H1 (cell line): ENCODE measurements at regions not wholly inside any gene's neighbourhood (a gene's known extent, or its start where the extent isn't known, plus 50 kb on each side); places are given as distances from the start of the nearest gene placed in this dataset.

ENCODE experiments used
- CTCF ChIA-PET: fragments of 300-600 bp; sonication (Branson Sonifier 250); formaldehyde crosslinking; loops from one replicate; lab custom pipeline; 2021; ENCODE audit not compliant: partially characterized antibody; lab: Charles Lee
- POLR2A ChIA-PET: fragments of 300-600 bp; sonication (Branson Sonifier 250); formaldehyde crosslinking; loops from one replicate; lab custom pipeline; 2021; ENCODE audit warnings: inconsistent platforms; ENCODE audit not compliant: partially characterized antibody; lab: Charles Lee
- DNase-seq, 2 experiments: peaks; one replicate each; pipeline versions ENCODE4 v3.0.0 to v3.0.0-alpha.2; 2010 to 2022; ENCODE audit warnings: low spot score in 2 of 2, low read depth in 1 of 2, mixed read lengths in 1 of 2
- FAIRE-seq: peaks from 2 replicates; lab custom pipeline; 2011; peaks lifted over from hg19 to GRCh38; lab: Jason Lieb, UNC
- H2AFZ ChIP-seq: 2 replicates; pipeline ENCODE4 v1.8.1; 2012; ENCODE audit warnings: low read length, inconsistent platforms
- H2AK5ac ChIP-seq: 2 replicates; pipeline ENCODE4 v1.6.1; 2013; ENCODE audit warnings: low read depth, low read length
- H2BK120ac ChIP-seq: replicated peaks from 2 replicates; pipeline ENCODE3; 2013; ENCODE audit warnings: low read depth, low read length, inconsistent platforms
- H2BK12ac ChIP-seq: 2 replicates; pipeline ENCODE4 v1.6.1; 2013; ENCODE audit warnings: low read depth, low read length
- H2BK15ac ChIP-seq: 2 replicates; pipeline ENCODE4 v1.6.1; 2013; ENCODE audit warnings: low read length
- H2BK20ac ChIP-seq: 2 replicates; pipeline ENCODE4 v1.6.1; 2013; ENCODE audit warnings: low read length
- H2BK5ac ChIP-seq: 2 replicates; pipeline ENCODE4 v1.6.1; 2013; ENCODE audit warnings: low read depth, low read length
- H3K14ac ChIP-seq: 2 replicates; pipeline ENCODE4 v1.6.1; 2013; ENCODE audit warnings: inconsistent platforms; ENCODE audit not compliant: insufficient read length
- H3K18ac ChIP-seq: 2 replicates; pipeline ENCODE4 v1.6.1; 2013; ENCODE audit warnings: low read length; ENCODE audit errors: extremely low read depth
- H3K23ac ChIP-seq: 2 replicates; pipeline ENCODE4 v1.6.1; 2013; ENCODE audit warnings: inconsistent platforms; ENCODE audit not compliant: insufficient read length
- H3K23me2 ChIP-seq: 2 replicates; pipeline ENCODE4 v1.6.1; 2013; ENCODE audit warnings: low read depth, low read length
- H3K27ac ChIP-seq: 2 replicates; pipeline ENCODE4 v1.6.1; 2011; ENCODE audit warnings: low read depth, low read length, inconsistent platforms
- H3K27me3 ChIP-seq, 4 experiments: replicated peaks in 1 of 4; 1 replicate in 1 of 4; 2 replicates in 3 of 4; pipeline versions ENCODE4 v1.6.1 to v1.8.1; 2011 to 2013; ENCODE audit warnings: low read length in 3 of 4, mild to moderate bottlenecking in 3 of 4, inconsistent platforms in 2 of 4, mixed read lengths in 2 of 4, moderate library complexity in 1 of 4; ENCODE audit not compliant: control insufficient read depth in 3 of 4, insufficient read depth in 3 of 4; ENCODE audit errors: extremely low read depth in 1 of 4
- H3K36me3 ChIP-seq, 4 experiments: 2 replicates each; pipeline versions ENCODE4 v1.6.1 to v1.8.1; 2011 to 2013; ENCODE audit warnings: mild to moderate bottlenecking in 4 of 4, low read length in 3 of 4, moderate library complexity in 2 of 4, control low read depth in 1 of 4, inconsistent platforms in 1 of 4; ENCODE audit not compliant: insufficient read depth in 4 of 4, control insufficient read depth in 2 of 4
- H3K4ac ChIP-seq: replicated peaks from 2 replicates; pipeline ENCODE3; 2013; ENCODE audit warnings: low read length, low read depth, mixed read lengths, inconsistent platforms; ENCODE audit not compliant: insufficient read length
- H3K4me1 ChIP-seq, 4 experiments: replicated peaks in 1 of 4; 1 replicate in 1 of 4; 2 replicates in 3 of 4; pipeline versions ENCODE4 v1.6.1 to v1.8.1; 2011 to 2013; ENCODE audit warnings: low read length in 3 of 4, inconsistent platforms in 2 of 4, mixed read lengths in 1 of 4; ENCODE audit not compliant: insufficient read depth in 4 of 4, control insufficient read depth in 3 of 4
- H3K4me2 ChIP-seq, 2 experiments: 2 replicates each; pipeline versions ENCODE4 v1.6.1 to v1.8.1; 2011 to 2013; ENCODE audit warnings: low read depth in 2 of 2, low read length in 2 of 2, control low read depth in 1 of 2, inconsistent platforms in 1 of 2, mild to moderate bottlenecking in 1 of 2; ENCODE audit not compliant: insufficient read depth in 1 of 2
- H3K4me3 ChIP-seq, 4 experiments: fragments of 200-600, 300-600 bp in 1 of 4; sonication (generic), shearing (Covaris generic), sonication (Bioruptor Twin) in 1 of 4; 2 replicates each; pipeline versions ENCODE4 v1.5.1 to v1.8.1; 2011 to 2016; ENCODE audit warnings: low read length in 4 of 4, low read depth in 3 of 4, control low read depth in 2 of 4, inconsistent platforms in 2 of 4, mild to moderate bottlenecking in 2 of 4, mixed read lengths in 1 of 4, moderate library complexity in 1 of 4; ENCODE audit not compliant: insufficient read depth in 2 of 4; ENCODE audit errors: extremely low read depth in 1 of 4
- H3K56ac ChIP-seq: replicated peaks from 2 replicates; pipeline ENCODE3; 2013; ENCODE audit warnings: low read depth, mild to moderate bottlenecking, mixed read lengths, low read length, inconsistent platforms; ENCODE audit not compliant: insufficient read length
- H3K79me1 ChIP-seq: 2 replicates; pipeline ENCODE4 v1.6.1; 2013; ENCODE audit warnings: low read depth, low read length, control low read depth
- H3K79me2 ChIP-seq, 2 experiments: 2 replicates each; pipeline versions ENCODE4 v1.6.1 to v1.8.1; 2012 to 2013; ENCODE audit warnings: low read length in 2 of 2, mild to moderate bottlenecking in 2 of 2, inconsistent platforms in 1 of 2; ENCODE audit not compliant: insufficient read depth in 2 of 2, control insufficient read depth in 1 of 2
- H3K9ac ChIP-seq, 4 experiments: replicated peaks in 1 of 4; 1 replicate in 1 of 4; 2 replicates in 3 of 4; pipeline versions ENCODE4 v1.6.1 to v1.8.1; 2011 to 2013; ENCODE audit warnings: low read depth in 3 of 4, low read length in 3 of 4, control low read depth in 2 of 4, mild to moderate bottlenecking in 2 of 4, moderate library complexity in 2 of 4, inconsistent platforms in 1 of 4; ENCODE audit errors: extremely low read depth in 1 of 4
- H3K9me3 ChIP-seq, 2 experiments: 2 replicates each; pipeline versions ENCODE4 v1.6.1 to v1.8.1; 2012 to 2013; ENCODE audit warnings: mild to moderate bottlenecking in 2 of 2, moderate library complexity in 2 of 2, control low read depth in 1 of 2, inconsistent platforms in 1 of 2, low read depth in 1 of 2, low read length in 1 of 2, mixed read lengths in 1 of 2; ENCODE audit not compliant: insufficient read depth in 2 of 2
- H4K20me1 ChIP-seq, 2 experiments: replicated peaks in 1 of 2; 2 replicates each; pipeline versions ENCODE3 to v1.8.1; 2011 to 2013; ENCODE audit warnings: inconsistent platforms in 2 of 2, low read length in 2 of 2, mild to moderate bottlenecking in 1 of 2; ENCODE audit not compliant: insufficient read depth in 2 of 2, control insufficient read depth in 1 of 2
- H4K5ac ChIP-seq: 2 replicates; pipeline ENCODE4 v1.6.1; 2013; ENCODE audit warnings: low read length, low read depth, mixed read lengths, inconsistent platforms; ENCODE audit not compliant: insufficient read length
- H4K8ac ChIP-seq: 2 replicates; pipeline ENCODE4 v1.8.0; 2013; ENCODE audit warnings: mild to moderate bottlenecking, moderate library complexity, low read length, inconsistent platforms; ENCODE audit not compliant: insufficient read depth; ENCODE audit errors: extremely low read depth
- H4K91ac ChIP-seq: replicated peaks from 2 replicates; pipeline ENCODE3; 2013; ENCODE audit warnings: low read length, mixed read lengths, inconsistent platforms; ENCODE audit not compliant: insufficient read length
- CHD1 ChIP-seq: IDR thresholded peaks from 2 replicates; pipeline ENCODE4 v1.6.1; 2012; ENCODE audit warnings: low read depth, low read length, improper control_type of control experiment
- KDM4A ChIP-seq: IDR thresholded peaks from one replicate; pipeline ENCODE4 v1.7.1; 2012; ENCODE audit warnings: low read depth, mild to moderate bottlenecking, moderate library complexity, low read length, inconsistent platforms; ENCODE audit not compliant: severe bottlenecking
- NRF1 ChIP-seq: IDR thresholded peaks from 2 replicates; pipeline ENCODE4 v1.6.1; 2011; ENCODE audit warnings: mild to moderate bottlenecking, low read depth, low read length, improper control_type of control experiment
- SIN3A ChIP-seq, 2 experiments: IDR thresholded peaks in 1 of 2; conservative IDR thresholded peaks in 1 of 2; 2 replicates each; pipeline ENCODE4 v1.6.1; 2011 to 2012; ENCODE audit warnings: low read length in 2 of 2, improper control_type of control experiment in 1 of 2, low read depth in 1 of 2, mild to moderate bottlenecking in 1 of 2
- WGBS, 2 experiments: shearing (Covaris generic) in 1 of 2; methylation state at CpG; one replicate each; pipeline versions ENCODE4 v1.1.6 to v1.1.7; 2013 to 2015; ENCODE audit warnings: low lambda C conversion rate in 2 of 2, mixed read lengths in 2 of 2, inconsistent platforms in 1 of 2, low coverage in 1 of 2, missing lambda C conversion rate in 1 of 2; ENCODE audit not compliant: insufficient replicate concordance in 2 of 2, insufficient coverage in 1 of 2, insufficient read length in 1 of 2; ENCODE audit errors: extremely low coverage in 1 of 2, missing lambda C conversion rate in 1 of 2; 5-methylcytosine and 5-hydroxymethylcytosine counted together
- TF ChIP-seq, protein P1 (sequence below): IDR thresholded peaks from 2 replicates; pipeline ENCODE4 v1.6.1; 2012; ENCODE audit warnings: inconsistent platforms
- TF ChIP-seq, protein P2 (sequence below): IDR thresholded peaks from 2 replicates; pipeline ENCODE4 v1.6.1; 2012; ENCODE audit warnings: low read length, inconsistent platforms

DNA sequence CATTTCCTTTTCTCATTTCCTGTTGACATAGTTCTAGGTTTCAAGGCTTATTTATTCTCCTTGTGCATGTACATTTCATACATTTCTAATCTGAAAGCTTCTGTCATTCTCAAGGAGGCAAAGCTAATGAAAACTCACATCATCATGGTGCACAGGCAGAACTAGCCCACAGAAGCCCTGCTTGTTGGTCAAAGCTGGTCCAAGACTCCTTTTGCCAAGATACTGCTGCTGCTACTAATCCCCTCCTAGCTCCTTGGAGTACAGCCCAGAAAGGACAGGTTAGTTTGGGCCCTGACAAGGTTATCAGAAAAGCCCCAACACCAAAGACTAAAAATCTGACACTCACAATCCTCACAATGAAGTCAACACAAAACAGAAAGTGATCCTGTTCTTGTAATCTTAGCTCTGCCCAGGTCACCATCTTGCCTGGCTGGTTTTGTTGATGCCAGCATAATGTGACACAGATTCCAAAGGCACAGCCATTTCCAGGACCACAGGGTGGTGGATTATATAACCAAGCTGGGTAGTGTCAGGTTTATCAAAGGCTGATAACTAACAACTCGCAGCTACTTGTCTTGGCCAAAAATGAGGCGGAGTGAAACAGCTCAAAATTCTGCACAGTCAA lies 417.4 kb downstream of the NDFIP2 start:
- H3K23me2 ChIP-seq, result no peaks in the 10 kb centered on the region
- H3K14ac ChIP-seq, result no peak overlapping the region
- H3K27ac ChIP-seq, result no peak overlapping the region
- FAIRE-seq (no peak), DNase-seq (no peak)
- ChIA-PET POLR2A (no interaction called here), CTCF (interaction anchor here (1.3 to 1.8 kb wide), 4 partner anchors 17 to 218 kb away, joined by 3 to 7 read pairs (median 4); no protein-coding TSS in a partner anchor)
- no peak overlapping the region for H3K23ac ChIP-seq
- no peaks in the 10 kb centered on the region for H4K20me1 ChIP-seq
- H3K36me3 ChIP-seq, result no peaks in the 10 kb centered on the region
- H3K4me2 ChIP-seq, result no peak overlapping the region
- no peak overlapping the region for H2BK12ac ChIP-seq
- no peak overlapping the region for H4K8ac ChIP-seq
- no peak overlapping the region for H2BK120ac ChIP-seq
- H3K4ac ChIP-seq, result no peak overlapping the region
- 91% methylated on average over 2 of the region's 2 CpGs; no CpG with 5 or more reads in 1 of the 2 experiments for WGBS, 2 experiments
- no peak overlapping the region for H2BK20ac ChIP-seq
- H4K5ac ChIP-seq, result no peak overlapping the region
- no peak overlapping the region for H3K9ac ChIP-seq
- no peak overlapping the region for H2BK5ac ChIP-seq
- no peak overlapping the region for H2BK15ac ChIP-seq
- no peak overlapping the region for H2AFZ ChIP-seq
- no peaks in the 10 kb centered on the region for H3K79me2 ChIP-seq
- H3K27me3 ChIP-seq, result no peaks in the 10 kb centered on the region
- no peak overlapping the region for H2AK5ac ChIP-seq
- no peaks in the 10 kb centered on the region; a peak in 1 of 7 replicates for H3K4me1 ChIP-seq
- no peak overlapping the region for H3K4me3 ChIP-seq
- no peaks in the 10 kb centered on the region for H3K79me1 ChIP-seq
- H3K18ac ChIP-seq, result no peak overlapping the region
- no peak overlapping the region for H3K56ac ChIP-seq
- H4K91ac ChIP-seq, result no peak overlapping the region
- H3K9me3 ChIP-seq, result no peaks in the 10 kb centered on the region
- TF ChIP-seq CHD1 (no peak), NRF1 (no peak), SIN3A (conservative IDR thresholded peaks at IDR 0.05 in 1 of 2, IDR thresholded peaks at IDR 0.05 in 1 of 2; ENCODE audit: low read depth in 1 of 2, low read length in 2 of 2) (no peak), KDM4A (no peak)
- TF ChIP-seq, protein P1, sequence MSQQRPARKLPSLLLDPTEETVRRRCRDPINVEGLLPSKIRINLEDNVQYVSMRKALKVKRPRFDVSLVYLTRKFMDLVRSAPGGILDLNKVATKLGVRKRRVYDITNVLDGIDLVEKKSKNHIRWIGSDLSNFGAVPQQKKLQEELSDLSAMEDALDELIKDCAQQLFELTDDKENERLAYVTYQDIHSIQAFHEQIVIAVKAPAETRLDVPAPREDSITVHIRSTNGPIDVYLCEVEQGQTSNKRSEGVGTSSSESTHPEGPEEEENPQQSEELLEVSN, result no peak
- TF ChIP-seq, protein P2, sequence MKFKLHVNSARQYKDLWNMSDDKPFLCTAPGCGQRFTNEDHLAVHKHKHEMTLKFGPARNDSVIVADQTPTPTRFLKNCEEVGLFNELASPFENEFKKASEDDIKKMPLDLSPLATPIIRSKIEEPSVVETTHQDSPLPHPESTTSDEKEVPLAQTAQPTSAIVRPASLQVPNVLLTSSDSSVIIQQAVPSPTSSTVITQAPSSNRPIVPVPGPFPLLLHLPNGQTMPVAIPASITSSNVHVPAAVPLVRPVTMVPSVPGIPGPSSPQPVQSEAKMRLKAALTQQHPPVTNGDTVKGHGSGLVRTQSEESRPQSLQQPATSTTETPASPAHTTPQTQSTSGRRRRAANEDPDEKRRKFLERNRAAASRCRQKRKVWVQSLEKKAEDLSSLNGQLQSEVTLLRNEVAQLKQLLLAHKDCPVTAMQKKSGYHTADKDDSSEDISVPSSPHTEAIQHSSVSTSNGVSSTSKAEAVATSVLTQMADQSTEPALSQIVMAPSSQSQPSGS, result no peak
